Hepatocyte (in vitro differentiated cells): ENCODE measurements at regions not wholly inside any gene's neighbourhood (a gene's known extent, or its start where the extent isn't known, plus 50 kb on each side); places are given as distances from the start of the nearest gene placed in this dataset.

ENCODE experiments used
- EZH2 ChIP-seq: fragments of 200-600 bp; sonication (generic); IDR thresholded peaks from 2 replicates; pipeline ENCODE4 v1.6.1; 2016; ENCODE audit warnings: antibody characterized with exemption, mild to moderate bottlenecking, borderline replicate concordance
- EZH2phosphoT487 ChIP-seq: fragments of 200-600 bp; sonication (generic); IDR thresholded peaks from one replicate; pipeline ENCODE4 v1.6.1; 2018; ENCODE audit warnings: antibody characterized with exemption, mild to moderate bottlenecking, low read depth, moderate library complexity; ENCODE audit not compliant: unreplicated experiment, severe bottlenecking
- TF ChIP-seq, protein P1 (sequence below): fragments of 200-600 bp; sonication (generic); IDR thresholded peaks from 2 replicates; pipeline ENCODE4 v1.5.1; 2016; ENCODE audit warnings: antibody characterized with exemption, mild to moderate bottlenecking; ENCODE audit not compliant: poor library complexity

- TF ChIP-seq, protein P1, sequence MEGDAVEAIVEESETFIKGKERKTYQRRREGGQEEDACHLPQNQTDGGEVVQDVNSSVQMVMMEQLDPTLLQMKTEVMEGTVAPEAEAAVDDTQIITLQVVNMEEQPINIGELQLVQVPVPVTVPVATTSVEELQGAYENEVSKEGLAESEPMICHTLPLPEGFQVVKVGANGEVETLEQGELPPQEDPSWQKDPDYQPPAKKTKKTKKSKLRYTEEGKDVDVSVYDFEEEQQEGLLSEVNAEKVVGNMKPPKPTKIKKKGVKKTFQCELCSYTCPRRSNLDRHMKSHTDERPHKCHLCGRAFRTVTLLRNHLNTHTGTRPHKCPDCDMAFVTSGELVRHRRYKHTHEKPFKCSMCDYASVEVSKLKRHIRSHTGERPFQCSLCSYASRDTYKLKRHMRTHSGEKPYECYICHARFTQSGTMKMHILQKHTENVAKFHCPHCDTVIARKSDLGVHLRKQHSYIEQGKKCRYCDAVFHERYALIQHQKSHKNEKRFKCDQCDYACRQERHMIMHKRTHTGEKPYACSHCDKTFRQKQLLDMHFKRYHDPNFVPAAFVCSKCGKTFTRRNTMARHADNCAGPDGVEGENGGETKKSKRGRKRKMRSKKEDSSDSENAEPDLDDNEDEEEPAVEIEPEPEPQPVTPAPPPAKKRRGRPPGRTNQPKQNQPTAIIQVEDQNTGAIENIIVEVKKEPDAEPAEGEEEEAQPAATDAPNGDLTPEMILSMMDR, result no peak
- no peak for TF ChIP-seq EZH2
- no peak for TF ChIP-seq EZH2phosphoT487
These were observed 75.8 kb upstream of the TSHZ2 start for GRCh38 chr20:52896348-52896747.
